K562 (cell line): ENCODE measurements at regions not wholly inside any gene's neighbourhood (a gene's known extent, or its start where the extent isn't known, plus 50 kb on each side); places are given as distances from the start of the nearest gene placed in this dataset.

Experiments used
- ATAC-seq: fragments of 200-7000 bp; cut with Tn5 transposase; 3 replicates; pipeline ENCODE4 v1.9.1; 2020; ENCODE audit warnings: moderate library complexity
- BruUV-seq: library from RNA; stranded (reverse); fragments of 400-500 nt; replicated peaks from 2 replicates; lab custom pipeline; 2021; lab: Mats Ljungman, UMichigan
- CTCF ChIA-PET: fragments of 300-600 bp; formaldehyde crosslinking; extraction: SDS; loops from one replicate; lab custom pipeline; 2021; ENCODE audit warnings: low intra/inter-chr PET ratio; lab: Yijun Ruan, JAX
- POLR2A ChIA-PET: fragments of 300-600, 350-650 bp; sonication (Branson Sonifier 250); formaldehyde crosslinking; extraction: SDS; loops from one replicate; lab custom pipeline; 2021; ENCODE audit warnings: antibody characterized with exemption, inconsistent platforms; lab: Yijun Ruan, JAX
- DNase-seq, 4 experiments: peaks; one replicate each; pipeline versions ENCODE4 v3.0.0 to v3.0.0-alpha.2; 2011 to 2018; ENCODE audit warnings: low spot score in 3 of 4, mixed read lengths in 3 of 4; ENCODE audit errors: extremely low read depth in 1 of 4
- FAIRE-seq: peaks from 2 replicates; lab custom pipeline; 2011; peaks lifted over from hg19 to GRCh38; lab: Jason Lieb, UNC
- H2AFZ ChIP-seq: 2 replicates; pipeline ENCODE4 v1.6.0; 2011; ENCODE audit warnings: low read depth, low read length, control low read depth, inconsistent platforms
- H3K27ac ChIP-seq: fragments of 200-600 bp; 3 replicates; pipeline ENCODE4 v1.8.0; 2011; ENCODE audit warnings: low read depth, mild to moderate bottlenecking, control low read depth, inconsistent platforms, low read length, moderate library complexity, mixed read lengths; ENCODE audit errors: extremely low read depth
- H3K27me3 ChIP-seq, 2 experiments: fragments of 300-600 bp in 1 of 2; 2 replicates in 1 of 2; 3 replicates in 1 of 2; pipeline versions ENCODE4 v1.6.0 to v1.8.0; 2011; ENCODE audit warnings: inconsistent platforms in 2 of 2, low read length in 2 of 2, mild to moderate bottlenecking in 1 of 2, mixed read lengths in 1 of 2, moderate library complexity in 1 of 2; ENCODE audit not compliant: control insufficient read depth in 2 of 2, insufficient read depth in 2 of 2
- H3K36me3 ChIP-seq: fragments of 300-600 bp; 3 replicates; pipeline ENCODE4 v1.8.0; 2011; ENCODE audit warnings: mild to moderate bottlenecking, low read length, inconsistent platforms; ENCODE audit not compliant: control insufficient read depth, insufficient read depth
- H3K4me1 ChIP-seq, 2 experiments: fragments of 200-600 bp in 1 of 2; replicated peaks in 1 of 2; 2 replicates in 1 of 2; 3 replicates in 1 of 2; pipeline versions ENCODE4 v1.5.1 to v1.8.0; 2011; ENCODE audit warnings: inconsistent platforms in 2 of 2, low read length in 2 of 2, mild to moderate bottlenecking in 1 of 2, mixed read lengths in 1 of 2, moderate library complexity in 1 of 2; ENCODE audit not compliant: control insufficient read depth in 2 of 2, insufficient read depth in 2 of 2
- H3K4me2 ChIP-seq: 2 replicates; pipeline ENCODE4 v1.6.1; 2011; ENCODE audit warnings: low read length, control low read depth, inconsistent platforms, mixed read lengths; ENCODE audit not compliant: insufficient read depth
- H3K4me3 ChIP-seq: fragments of 200-600 bp; sonication (generic), shearing (Covaris generic); 2 replicates; pipeline ENCODE4 v1.5.1; 2016; ENCODE audit warnings: control low read depth, inconsistent platforms
- H3K79me2 ChIP-seq: fragments of 200-600 bp; 3 replicates; pipeline ENCODE4 v1.8.0; 2011; ENCODE audit warnings: low read length, inconsistent platforms; ENCODE audit not compliant: control insufficient read depth, insufficient read depth
- H3K9ac ChIP-seq, 2 experiments: 2 replicates each; pipeline versions ENCODE4 v1.6.0 to v1.6.1; 2011; ENCODE audit warnings: low read depth in 2 of 2, low read length in 2 of 2, control low read depth in 1 of 2, inconsistent platforms in 1 of 2, mild to moderate bottlenecking in 1 of 2, mixed read lengths in 1 of 2; ENCODE audit not compliant: insufficient read depth in 1 of 2
- H3K9me1 ChIP-seq: one replicate; pipeline ENCODE4 v1.6.0; 2011; ENCODE audit warnings: inconsistent platforms, mild to moderate bottlenecking, low read length, moderate library complexity; ENCODE audit not compliant: control insufficient read depth, insufficient read depth
- H3K9me3 ChIP-seq: replicated peaks from 2 replicates; pipeline ENCODE4 v1.5.1; 2011; ENCODE audit warnings: low read depth, low read length, inconsistent platforms; ENCODE audit not compliant: control insufficient read depth, insufficient read depth
- H4K20me1 ChIP-seq: replicated peaks from 2 replicates; pipeline ENCODE4 v1.6.1; 2011; ENCODE audit warnings: low read length, inconsistent platforms, mixed read lengths; ENCODE audit not compliant: control insufficient read depth, insufficient read depth
- DPF2 ChIP-seq: fragments of 450-650 bp; IDR thresholded peaks from 2 replicates; pipeline ENCODE4 v1.6.1; 2016
- PATZ1 ChIP-seq: fragments of 250-450 bp; sonication (Bioruptor Pico); IDR thresholded peaks from 2 replicates; pipeline ENCODE4 v1.5.0; 2020; ENCODE audit warnings: mild to moderate bottlenecking, borderline replicate concordance
- PTTG1 ChIP-seq: fragments of 450-650 bp; IDR thresholded peaks from 2 replicates; pipeline ENCODE4 v1.6.1; 2016; ENCODE audit warnings: low read depth, mild to moderate bottlenecking, missing genetic modification characterization, missing compliant biosample characterization
- SMC3 ChIP-seq: conservative IDR thresholded peaks from 2 replicates; pipeline ENCODE4 v1.6.1; 2011; ENCODE audit warnings: low read depth, low read length, improper control_type of control experiment; ENCODE audit not compliant: insufficient read depth
- TFAM ChIP-seq: fragments of 250-450 bp; sonication (Bioruptor Pico); conservative IDR thresholded peaks from 2 replicates; pipeline ENCODE4 v1.5.0; 2021; ENCODE audit warnings: mild to moderate bottlenecking, moderate library complexity
- VEZF1 ChIP-seq: fragments of 200-800 bp; sonication (Bioruptor generic); IDR thresholded peaks from 2 replicates; pipeline ENCODE4 v1.6.1; 2017; ENCODE audit warnings: missing genetic modification characterization, missing compliant biosample characterization
- ZNF311 ChIP-seq: fragments of 250-450 bp; sonication (Bioruptor Pico); IDR thresholded peaks from 2 replicates; pipeline ENCODE4 v1.4.0; 2020; ENCODE audit warnings: mild to moderate bottlenecking, moderate library complexity
- ZNF408 ChIP-seq: fragments of 250-450 bp; sonication (Bioruptor Pico); IDR thresholded peaks from 2 replicates; pipeline ENCODE4 v1.4.0; 2020; ENCODE audit warnings: low read depth, mild to moderate bottlenecking, moderate library complexity
- WGBS: fragments of 100-300 bp; shearing (Covaris generic); methylation state at CpG from one replicate; pipeline ENCODE4 v1.1.6; 2016; ENCODE audit warnings: low coverage, mixed read lengths; ENCODE audit not compliant: insufficient coverage; ENCODE audit errors: missing lambda C conversion rate; 5-methylcytosine and 5-hydroxymethylcytosine counted together
- in situ Hi-C: fragments of 300-500 bp; cut with MboI; formaldehyde crosslinking; loops from 4 replicates; pipeline ENCODE4 v1.15.0; 2018; ENCODE audit warnings: inconsistent platforms, mixed read lengths
- intact Hi-C: fragments of 100-400 bp; cut with micrococcal nuclease; formaldehyde crosslinking; loops from 2 replicates; pipeline ENCODE4 v1.14.2; 2022

DNA sequence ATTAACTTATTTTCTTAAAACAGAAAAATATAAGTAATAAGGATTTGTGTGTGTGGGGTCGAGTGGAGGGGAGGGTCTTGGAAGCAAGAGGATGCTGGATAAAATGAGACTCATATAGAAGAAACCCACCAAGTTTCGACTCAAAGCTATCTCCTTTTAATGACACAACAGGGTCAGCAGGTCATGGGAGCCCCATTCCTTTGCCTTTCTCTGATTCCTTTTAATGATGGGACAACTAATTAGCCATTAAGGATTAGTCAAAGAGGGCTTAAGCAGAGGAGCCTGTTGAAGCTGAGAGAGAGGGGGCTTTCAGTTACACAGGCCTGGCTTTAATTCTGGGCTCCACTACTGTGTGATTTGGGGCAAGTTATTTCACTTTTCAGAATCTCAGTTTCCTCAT, 102.8 kb downstream of the GPR50 start:
- Histone ChIP-seq H3K9me3 (no peaks in the 10 kb centered on the region), H3K27me3 (no peaks in the 10 kb centered on the region), H2AFZ (no peak overlapping the region), H3K27ac (no peak overlapping the region), H3K4me2 (no peak overlapping the region), H3K4me1 (no peaks in the 10 kb centered on the region), H3K4me3 (no peak overlapping the region), H3K79me2 (no peaks in the 10 kb centered on the region), H4K20me1 (no peaks in the 10 kb centered on the region), H3K9ac (no peak overlapping the region), H3K36me3 (no peaks in the 10 kb centered on the region), H3K9me1 (no peaks in the 10 kb centered on the region)
- POLR2A ChIA-PET: no interaction called here
- DNase-seq: no peak
- intact Hi-C loops: no loop called here
- FAIRE-seq: no peak
- no peak for ATAC-seq
- CTCF ChIA-PET: no interaction called here
- WGBS: 0% methylated on average over 2 of the region's 2 CpGs
- no TSS peak for BruUV-seq
- no peak for TF ChIP-seq TFAM (CRISPR knock-in tag)
- no peak for TF ChIP-seq VEZF1 (CRISPR knock-in tag)
- TF ChIP-seq ZNF408 (CRISPR knock-in tag): no peak
- no peak for TF ChIP-seq DPF2
- TF ChIP-seq PATZ1: no peak
- no peak for TF ChIP-seq PTTG1
- no peak for TF ChIP-seq ZNF311 (CRISPR knock-in tag)
- TF ChIP-seq SMC3: no peak
- in situ Hi-C loops: no loop called here
